ENCODE measurements at regions not wholly inside any gene's neighbourhood (a gene's known extent, or its start where the extent isn't known, plus 50 kb on each side); places are given as distances from the start of the nearest gene placed in this dataset.
A peak's percentile ranks its signal among the peaks of the same experiment; 100 is the strongest.

- no peak overlapping the region for H3K4me3 ChIP-seq (ENCODE audit: low read depth, low read length)
- no peak for DNase-seq (ENCODE audit: low read depth)
- no peak for TF ChIP-seq CTCF (IDR thresholded peaks at IDR 0.05; ENCODE audit: control insufficient read depth, extremely low read depth, insufficient read depth)
Observed at GRCh38 chr5:4518903-4519672, 621.0 kb upstream of the ADAMTS16 start.

- no peak for DNase-seq (ENCODE audit: low read depth)
- TF ChIP-seq CTCF (IDR thresholded peaks at IDR 0.05; ENCODE audit: control insufficient read depth, extremely low read depth, insufficient read depth), result 0 out of 2 replicates have a peak, but pooled peaks have one; percentile 14
- H3K4me3 ChIP-seq (ENCODE audit: low read depth, low read length), result no peak overlapping the region
Observed at GRCh38 chr5:4520559-4520958, 619.6 kb upstream of the ADAMTS16 start.

GRCh38 chr5:4523038-4523437 lies 617.1 kb upstream of the ADAMTS16 start:
- TF ChIP-seq CTCF (IDR thresholded peaks at IDR 0.05; ENCODE audit: control insufficient read depth, extremely low read depth, insufficient read depth), result no peak
- no peak for DNase-seq (ENCODE audit: low read depth)
- H3K4me3 ChIP-seq (ENCODE audit: low read depth, low read length), result no peak overlapping the region

- no peak for DNase-seq (ENCODE audit: low read depth)
- H3K4me3 ChIP-seq (ENCODE audit: low read depth, low read length), result no peak overlapping the region
- TF ChIP-seq CTCF (IDR thresholded peaks at IDR 0.05; ENCODE audit: control insufficient read depth, extremely low read depth, insufficient read depth), result no peak
Observed at GRCh38 chr5:4531756-4532704, 608.1 kb upstream of the ADAMTS16 start.

DNA sequence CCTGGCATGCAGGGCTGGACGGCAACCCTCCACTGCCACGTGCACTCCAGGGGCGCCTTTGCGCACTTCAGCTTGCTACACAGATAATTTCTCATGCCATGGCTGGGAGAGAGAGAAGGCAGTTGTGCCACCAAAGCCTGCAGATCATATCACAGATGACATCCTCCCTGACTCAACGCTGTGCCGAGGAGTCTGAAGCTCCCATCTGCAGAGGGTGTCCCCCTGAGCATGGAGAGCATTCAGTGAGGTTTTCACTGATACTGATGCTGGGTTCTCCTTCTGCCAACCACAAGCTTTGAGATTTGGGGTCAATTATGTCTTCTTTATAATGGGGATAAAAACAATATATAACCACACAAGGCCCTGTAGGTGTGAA lies 607.4 kb upstream of the ADAMTS16 start:
- TF ChIP-seq CTCF (IDR thresholded peaks at IDR 0.05; ENCODE audit: control insufficient read depth, extremely low read depth, insufficient read depth), result no peak
- DNase-seq (ENCODE audit: low read depth), result no peak
- H3K4me3 ChIP-seq (ENCODE audit: low read depth, low read length), result no peak overlapping the region

GRCh38 chr5:4533457-4534105 lies 606.5 kb upstream of the ADAMTS16 start:
- no peak overlapping the region for H3K4me3 ChIP-seq (ENCODE audit: low read depth, low read length)
- DNase-seq (ENCODE audit: low read depth), result no peak
- no peak for TF ChIP-seq CTCF (IDR thresholded peaks at IDR 0.05; ENCODE audit: control insufficient read depth, extremely low read depth, insufficient read depth)

Data from LNCaP clone FGC (cell line).